Right atrium auricular region (tissue), 2 donors: ENCODE measurements at regions not wholly inside any gene's neighbourhood (a gene's known extent, or its start where the extent isn't known, plus 50 kb on each side); places are given as distances from the start of the nearest gene placed in this dataset.

Source experiments
- DNase-seq: peaks from one replicate; pipeline ENCODE4 v3.0.0-alpha.2; 2019; ENCODE audit warnings: low spot score
- H3K27ac ChIP-seq, 2 donors: fragments of 200-600 bp; sonication (generic); 1 replicate in 1 of 2; 2 replicates in 1 of 2; pipeline ENCODE4 v1.5.1; 2016 to 2019
- H3K27me3 ChIP-seq, 2 donors: fragments of 200-600 bp; sonication (generic); one replicate each; pipeline versions ENCODE4 v1.5.1 to v1.6.0; 2017 to 2019
- H3K36me3 ChIP-seq: fragments of 200-600 bp; sonication (generic); one replicate; pipeline ENCODE4 v1.5.1; 2016
- H3K4me1 ChIP-seq, 2 donors: fragments of 200-600 bp; sonication (generic); one replicate each; pipeline versions ENCODE4 v1.5.1 to v1.6.0; 2017 to 2019
- H3K4me3 ChIP-seq, 2 donors: fragments of 200-600 bp; sonication (generic); 1 replicate in 1 of 2; 2 replicates in 1 of 2; pipeline ENCODE4 v1.5.1; 2017 to 2019; ENCODE audit warnings: mild to moderate bottlenecking in 1 of 2, moderate library complexity in 1 of 2
- H3K9me3 ChIP-seq, 2 donors: fragments of 200-600 bp; sonication (generic); one replicate each; pipeline ENCODE4 v1.5.1; 2019
- CTCF ChIP-seq, 2 donors: fragments of 200-600 bp; sonication (generic); IDR thresholded peaks; one replicate each; pipeline ENCODE4 v1.5.1; 2019; ENCODE audit warnings: antibody characterized with exemption in 2 of 2

- H3K9me3 ChIP-seq, result no peaks in the 10 kb centered on the region
- H3K27me3 ChIP-seq, result no peaks in the 10 kb centered on the region
- H3K4me3 ChIP-seq, result no peak overlapping the region
- TF ChIP-seq CTCF (IDR thresholded peaks at IDR 0.05), result no peak
- no peaks in the 10 kb centered on the region for H3K4me1 ChIP-seq
- no peaks in the 10 kb centered on the region for H3K36me3 ChIP-seq
- no peak for DNase-seq
- no peak overlapping the region for H3K27ac ChIP-seq
Observed at GRCh38 chr2:51158251-51158650, 126.3 kb upstream of the NRXN1 start.

GRCh38 chr2:51153236-51153635, 121.3 kb upstream of the NRXN1 start:
- no peak for TF ChIP-seq CTCF (IDR thresholded peaks at IDR 0.05)
- Histone ChIP-seq H3K36me3 (no peaks in the 10 kb centered on the region), H3K4me1 (no peaks in the 10 kb centered on the region), H3K9me3 (no peaks in the 10 kb centered on the region), H3K4me3 (no peak overlapping the region), H3K27ac (no peak overlapping the region), H3K27me3 (no peaks in the 10 kb centered on the region)
- DNase-seq, result no peak

GRCh38 chr2:51151490-51152140, 119.7 kb upstream of the NRXN1 start:
- no peak for DNase-seq
- Histone ChIP-seq H3K9me3 (no peaks in the 10 kb centered on the region), H3K4me1 (no peaks in the 10 kb centered on the region), H3K4me3 (no peak overlapping the region), H3K36me3 (no peaks in the 10 kb centered on the region), H3K27ac (no peak overlapping the region), H3K27me3 (no peaks in the 10 kb centered on the region)
- TF ChIP-seq CTCF (IDR thresholded peaks at IDR 0.05), result no peak

GRCh38 chr2:51149725-51150124, 117.8 kb upstream of the NRXN1 start:
- TF ChIP-seq CTCF (IDR thresholded peaks at IDR 0.05), result no peak
- H3K4me1 ChIP-seq, result no peaks in the 10 kb centered on the region
- H3K9me3 ChIP-seq, result no peaks in the 10 kb centered on the region
- no peak overlapping the region for H3K27ac ChIP-seq
- no peaks in the 10 kb centered on the region for H3K27me3 ChIP-seq
- DNase-seq, result no peak
- H3K36me3 ChIP-seq, result no peaks in the 10 kb centered on the region
- H3K4me3 ChIP-seq, result no peak overlapping the region

- Histone ChIP-seq H3K4me1 (no peaks in the 10 kb centered on the region), H3K27me3 (no peaks in the 10 kb centered on the region), H3K4me3 (no peak overlapping the region), H3K9me3 (no peaks in the 10 kb centered on the region), H3K27ac (no peak overlapping the region), H3K36me3 (no peaks in the 10 kb centered on the region)
- no peak for DNase-seq
- no peak for TF ChIP-seq CTCF (IDR thresholded peaks at IDR 0.05)
Observed at GRCh38 chr2:51145761-51146160, 113.8 kb upstream of the NRXN1 start.

- TF ChIP-seq CTCF (IDR thresholded peaks at IDR 0.05), result no peak
- Histone ChIP-seq H3K36me3 (no peaks in the 10 kb centered on the region), H3K27me3 (no peaks in the 10 kb centered on the region), H3K9me3 (no peaks in the 10 kb centered on the region), H3K27ac (no peak overlapping the region), H3K4me1 (no peaks in the 10 kb centered on the region), H3K4me3 (no peak overlapping the region)
- no peak for DNase-seq
Observed at GRCh38 chr2:51120754-51121280, 88.9 kb upstream of the NRXN1 start.
